B cell (primary cell): ENCODE measurements at regions not wholly inside any gene's neighbourhood (a gene's known extent, or its start where the extent isn't known, plus 50 kb on each side); places are given as distances from the start of the nearest gene placed in this dataset.
"Not testable (repeated sequence)": the region's sequence is repeated elsewhere in the genome, so short reads cannot be mapped to it uniquely, and the experiment has no call there.

Source experiments
- ATAC-seq: fragments of 200-7000 bp; cut with Tn5 transposase; one replicate; pipeline ENCODE4 v1.10.0; 2021; ENCODE audit warnings: low read depth, mild to moderate bottlenecking, moderate number of reproducible peaks, moderate library complexity
- CTCF ChIA-PET: fragments of 350-600 bp; sonication (Branson Sonifier 250); formaldehyde crosslinking; loops from one replicate; lab custom pipeline; 2021; ENCODE audit warnings: antibody characterized with exemption, inconsistent platforms; lab: Charles Lee
- POLR2A ChIA-PET: fragments of 350-600 bp; sonication (Branson Sonifier 250); formaldehyde crosslinking; loops from one replicate; lab custom pipeline; 2021; ENCODE audit warnings: antibody characterized with exemption; lab: Charles Lee
- DNase-seq: peaks from one replicate; pipeline ENCODE4 v3.0.0; 2013
- H2AFZ ChIP-seq: 2 replicates; pipeline ENCODE4 v1.6.1; 2012; ENCODE audit warnings: mild to moderate bottlenecking, low read depth, low read length; ENCODE audit not compliant: insufficient read depth, poor library complexity, severe bottlenecking
- H3K27ac ChIP-seq, 2 donors: 1 replicate in 1 of 2; 2 replicates in 1 of 2; pipeline ENCODE4 v1.5.1; 2012 to 2013; ENCODE audit warnings: low read length in 2 of 2, mild to moderate bottlenecking in 2 of 2, moderate library complexity in 1 of 2
- H3K27me3 ChIP-seq, 4 experiments: fragments of 200-600 bp in 1 of 4; sonication (generic) in 1 of 4; replicated peaks in 1 of 4; 1 replicate in 2 of 4; 2 replicates in 2 of 4; pipeline versions ENCODE4 v1.6.1 to v1.7.0; 2013 to 2016; ENCODE audit warnings: low read length in 3 of 4, mild to moderate bottlenecking in 2 of 4, mixed read lengths in 1 of 4, moderate library complexity in 1 of 4; ENCODE audit not compliant: insufficient read depth in 4 of 4, control insufficient read depth in 3 of 4; ENCODE audit errors: control extremely low read depth in 1 of 4
- H3K36me3 ChIP-seq, 2 experiments: replicated peaks in 1 of 2; 1 replicate in 1 of 2; 2 replicates in 1 of 2; pipeline versions ENCODE4 v1.6.1 to v1.7.1; 2013; ENCODE audit warnings: low read length in 1 of 2; ENCODE audit not compliant: insufficient read depth in 2 of 2, control insufficient read depth in 1 of 2; ENCODE audit errors: control extremely low read depth in 1 of 2, extremely low read depth in 1 of 2
- H3K4me1 ChIP-seq, 2 donors: fragments of 200-600 bp in 1 of 2; sonication (generic) in 1 of 2; 1 replicate in 1 of 2; 2 replicates in 1 of 2; pipeline versions ENCODE4 v1.5.1 to v1.6.1; 2013 to 2017; ENCODE audit warnings: low read length in 2 of 2; ENCODE audit not compliant: control insufficient read depth in 2 of 2, insufficient read depth in 2 of 2
- H3K4me2 ChIP-seq: replicated peaks from 2 replicates; pipeline ENCODE3; 2012; ENCODE audit warnings: mild to moderate bottlenecking, low read depth, low read length; ENCODE audit not compliant: poor library complexity, severe bottlenecking
- H3K4me3 ChIP-seq, 5 experiments: fragments of 200-600 bp in 1 of 5; sonication (generic) in 1 of 5; 1 replicate in 3 of 5; 2 replicates in 2 of 5; pipeline versions ENCODE4 v1.5.1 to v1.7.0; 2011 to 2016; ENCODE audit warnings: low read length in 4 of 5, mild to moderate bottlenecking in 4 of 5, low read depth in 2 of 5, control low read depth in 1 of 5, moderate library complexity in 1 of 5; ENCODE audit not compliant: insufficient read depth in 1 of 5; ENCODE audit errors: control extremely low read depth in 1 of 5, extremely low read depth in 1 of 5
- H3K79me2 ChIP-seq: fragments of 200-600 bp; sonication (generic); one replicate; pipeline ENCODE4 v1.6.0; 2016; ENCODE audit warnings: low read length; ENCODE audit not compliant: control insufficient read depth, insufficient read depth
- H3K9ac ChIP-seq: fragments of 200-600 bp; sonication (generic); 2 replicates; pipeline ENCODE4 v1.6.1; 2017; ENCODE audit warnings: mild to moderate bottlenecking, low read length, moderate library complexity
- H3K9me3 ChIP-seq, 3 donors: one replicate each; pipeline versions ENCODE4 v1.6.1 to v1.7.1; 2013; ENCODE audit warnings: low read length in 2 of 3; ENCODE audit not compliant: control insufficient read depth in 2 of 3, insufficient read depth in 1 of 3; ENCODE audit errors: control extremely low read depth in 1 of 3
- H4K20me1 ChIP-seq: 2 replicates; pipeline ENCODE4 v1.6.0; 2012; ENCODE audit warnings: mild to moderate bottlenecking, low read length; ENCODE audit not compliant: insufficient read depth, control insufficient read depth, poor library complexity, severe bottlenecking
- H3K27ac Mint-ChIP-seq: one replicate; pipeline ENCODE4 v1.8.0; 2021; ENCODE audit warnings: mixed read lengths
- H3K27me3 Mint-ChIP-seq: one replicate; pipeline ENCODE4 v1.8.0; 2021; ENCODE audit warnings: mixed read lengths
- H3K4me1 Mint-ChIP-seq: one replicate; pipeline ENCODE4 v1.8.0; 2021; ENCODE audit warnings: mixed read lengths
- H3K4me3 Mint-ChIP-seq: one replicate; pipeline ENCODE4 v1.8.0; 2021; ENCODE audit warnings: mixed read lengths
- H3K9me3 Mint-ChIP-seq: one replicate; pipeline ENCODE4 v1.8.0; 2022; ENCODE audit warnings: mixed read lengths; ENCODE audit not compliant: insufficient read depth
- EZH2 ChIP-seq: IDR thresholded peaks from 2 replicates; pipeline ENCODE4 v1.6.1; 2012; ENCODE audit warnings: borderline replicate concordance, low read depth, mild to moderate bottlenecking, moderate library complexity, low read length; ENCODE audit not compliant: insufficient read depth, poor library complexity, severe bottlenecking
- WGBS: methylation state at CpG from one replicate; pipeline ENCODE4 v1.1.5; 2013; ENCODE audit warnings: missing lambda C conversion rate; ENCODE audit not compliant: insufficient coverage; 5-methylcytosine and 5-hydroxymethylcytosine counted together
- intact Hi-C: fragments of 100-400 bp; cut with micrococcal nuclease; formaldehyde crosslinking; loops from one replicate; pipeline ENCODE4 v1.10.0; 2022
- TF ChIP-seq, protein P1 (sequence below): fragments of 200-600 bp; IDR thresholded peaks from one replicate; pipeline ENCODE4 v1.8.0; 2022; ENCODE audit warnings: antibody characterized with exemption, mild to moderate bottlenecking

DNA sequence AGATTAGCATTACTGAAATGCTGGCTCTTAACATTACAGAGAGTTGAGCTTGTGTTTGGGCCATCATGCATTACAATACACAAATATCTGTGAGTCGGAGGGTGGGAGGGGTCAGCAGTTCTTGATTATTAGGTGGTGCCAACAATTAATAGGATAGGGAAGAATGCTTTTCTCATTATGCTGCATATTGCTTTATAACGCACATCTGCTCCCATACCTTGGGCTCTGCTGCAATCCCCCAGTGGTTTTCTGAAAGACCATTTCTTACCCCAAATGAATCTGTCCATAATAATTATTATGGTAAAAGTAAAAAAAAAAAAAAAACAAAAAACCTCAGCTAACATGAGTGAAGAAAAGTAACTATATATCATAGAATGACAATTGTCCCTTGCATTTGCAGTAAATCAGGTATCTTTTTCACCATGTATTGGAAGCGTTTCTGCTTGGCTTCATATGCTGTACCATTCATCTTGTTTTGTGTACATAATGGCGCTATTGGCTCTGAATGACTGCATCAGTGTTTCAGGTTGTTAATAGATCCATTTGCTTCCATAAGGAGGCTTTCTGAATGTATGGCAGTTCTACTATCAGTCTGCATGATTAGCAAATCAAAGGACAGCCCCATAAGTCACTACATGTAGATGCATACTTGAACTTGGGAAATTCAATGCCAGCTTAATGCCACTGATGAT, 75.9 kb downstream of the CAVIN4 start:
- no peaks in the 10 kb centered on the region for H3K4me1 Mint-ChIP-seq
- TF ChIP-seq, protein P1, sequence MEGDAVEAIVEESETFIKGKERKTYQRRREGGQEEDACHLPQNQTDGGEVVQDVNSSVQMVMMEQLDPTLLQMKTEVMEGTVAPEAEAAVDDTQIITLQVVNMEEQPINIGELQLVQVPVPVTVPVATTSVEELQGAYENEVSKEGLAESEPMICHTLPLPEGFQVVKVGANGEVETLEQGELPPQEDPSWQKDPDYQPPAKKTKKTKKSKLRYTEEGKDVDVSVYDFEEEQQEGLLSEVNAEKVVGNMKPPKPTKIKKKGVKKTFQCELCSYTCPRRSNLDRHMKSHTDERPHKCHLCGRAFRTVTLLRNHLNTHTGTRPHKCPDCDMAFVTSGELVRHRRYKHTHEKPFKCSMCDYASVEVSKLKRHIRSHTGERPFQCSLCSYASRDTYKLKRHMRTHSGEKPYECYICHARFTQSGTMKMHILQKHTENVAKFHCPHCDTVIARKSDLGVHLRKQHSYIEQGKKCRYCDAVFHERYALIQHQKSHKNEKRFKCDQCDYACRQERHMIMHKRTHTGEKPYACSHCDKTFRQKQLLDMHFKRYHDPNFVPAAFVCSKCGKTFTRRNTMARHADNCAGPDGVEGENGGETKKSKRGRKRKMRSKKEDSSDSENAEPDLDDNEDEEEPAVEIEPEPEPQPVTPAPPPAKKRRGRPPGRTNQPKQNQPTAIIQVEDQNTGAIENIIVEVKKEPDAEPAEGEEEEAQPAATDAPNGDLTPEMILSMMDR = no peak
- TF ChIP-seq EZH2 = no peak
- H3K27ac Mint-ChIP-seq = no peak overlapping the region
- H3K9me3 ChIP-seq = peaks cover 0 to 8% (median 8%) of the 10 kb centered on the region in 3 donors
- no peaks in the 10 kb centered on the region for H4K20me1 ChIP-seq
- WGBS = 80% methylated on average over 2 of the region's 4 CpGs
- no peaks in the 10 kb centered on the region for H3K79me2 ChIP-seq
- ChIA-PET POLR2A (no interaction called here), CTCF (no interaction called here)
- peaks cover 3% of the 10 kb centered on the region for H3K27me3 Mint-ChIP-seq
- DNase-seq = no peak
- H3K4me3 ChIP-seq = no peak overlapping the region
- no peak overlapping the region for H3K27ac ChIP-seq
- no peak overlapping the region for H3K9ac ChIP-seq
- no peaks in the 10 kb centered on the region for H3K36me3 ChIP-seq
- H3K4me1 ChIP-seq = no peaks in the 10 kb centered on the region
- no peak overlapping the region for H2AFZ ChIP-seq
- intact Hi-C loops = no loop called here
- no peak overlapping the region for H3K4me3 Mint-ChIP-seq
- no peak overlapping the region for H3K4me2 ChIP-seq
- no peaks in the 10 kb centered on the region for H3K27me3 ChIP-seq
- no peak for ATAC-seq
- peaks cover 6% of the 10 kb centered on the region for H3K9me3 Mint-ChIP-seq

DNA sequence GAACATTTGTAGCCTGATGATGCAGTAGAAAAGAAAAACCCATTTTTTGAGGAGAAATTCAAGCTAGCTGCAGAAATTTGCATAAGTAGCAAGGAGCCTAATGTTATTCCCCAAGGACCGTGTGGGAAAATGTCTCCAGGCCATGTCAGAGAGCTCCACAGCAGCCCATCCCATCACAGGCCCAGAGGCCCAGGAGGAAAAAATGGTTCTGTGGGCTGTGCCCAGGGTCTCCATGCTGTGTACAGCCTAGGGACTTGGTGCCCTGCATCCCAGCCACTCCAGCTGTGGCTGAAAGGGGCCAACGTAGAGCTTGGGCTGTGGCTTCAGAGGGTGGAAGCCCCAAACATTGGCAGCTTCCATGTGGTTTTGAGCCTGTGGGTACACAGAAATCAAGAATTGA, 79.0 kb downstream of the CAVIN4 start:
- ATAC-seq, H3K79me2 ChIP-seq, H3K4me1 ChIP-seq, H3K4me3 ChIP-seq, CTCF ChIA-PET, H3K27ac Mint-ChIP-seq, H3K9me3 Mint-ChIP-seq, H3K36me3 ChIP-seq, H3K27ac ChIP-seq, H3K27me3 Mint-ChIP-seq, H4K20me1 ChIP-seq, H3K27me3 ChIP-seq, H3K4me1 Mint-ChIP-seq, intact Hi-C loops, DNase-seq, POLR2A ChIA-PET, H3K9me3 ChIP-seq, H3K4me3 Mint-ChIP-seq, H2AFZ ChIP-seq, H3K9ac ChIP-seq, H3K4me2 ChIP-seq: not testable (repeated sequence)
- 92% methylated on average over 2 of the region's 2 CpGs for WGBS
